ENCODE measurements at regions not wholly inside any gene's neighbourhood (a gene's known extent, or its start where the extent isn't known, plus 50 kb on each side); places are given as distances from the start of the nearest gene placed in this dataset.

DNA sequence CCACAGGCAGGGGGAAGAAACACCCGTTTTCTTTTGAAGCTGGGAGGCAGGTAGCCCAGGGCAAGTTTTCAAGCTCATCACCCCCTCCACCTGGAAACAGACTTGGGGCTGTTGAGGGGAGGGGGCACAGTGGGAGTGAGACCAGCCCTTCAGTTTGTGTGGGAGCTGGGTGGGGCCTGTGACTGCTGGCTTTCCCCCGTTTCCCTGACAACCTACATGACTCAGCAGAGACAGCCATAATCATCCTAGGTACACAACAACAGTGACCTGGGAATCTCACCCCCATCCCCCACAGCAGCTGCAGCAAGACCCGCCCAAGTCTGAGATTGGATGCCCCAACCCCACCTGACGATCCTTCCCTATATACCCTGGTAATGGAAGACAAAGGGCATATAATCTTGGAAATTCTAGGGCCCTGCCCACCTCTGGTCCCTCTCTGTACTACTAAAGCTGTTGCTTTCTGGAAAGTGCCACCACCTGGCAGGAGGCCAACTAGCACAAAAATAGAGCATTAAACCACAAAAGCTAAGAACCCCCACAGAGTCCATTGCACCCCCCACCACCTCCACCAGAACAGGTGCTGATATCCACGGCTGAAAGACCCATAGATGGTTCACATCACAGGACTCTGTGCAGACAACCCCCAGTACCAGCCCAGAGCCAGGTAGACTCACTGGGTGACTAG, 422.2 kb upstream of the SGO1 start:
- Mint-ChIP-seq H3K4me1 (no peaks in the 10 kb centered on the region), H3K9me3 (peaks cover 37 to 82% (median 58%) of the 10 kb centered on the region in 6 donors), H3K36me3 (peaks cover 0 to 17% (median 7%) of the 10 kb centered on the region in 3 donors), H3K4me3 (no peak overlapping the region), H3K27ac (no peak overlapping the region), H3K27me3 (ENCODE audit: low read depth in 3 of 3) (no peaks in the 10 kb centered on the region)
- no peak for DNase-seq

DNA sequence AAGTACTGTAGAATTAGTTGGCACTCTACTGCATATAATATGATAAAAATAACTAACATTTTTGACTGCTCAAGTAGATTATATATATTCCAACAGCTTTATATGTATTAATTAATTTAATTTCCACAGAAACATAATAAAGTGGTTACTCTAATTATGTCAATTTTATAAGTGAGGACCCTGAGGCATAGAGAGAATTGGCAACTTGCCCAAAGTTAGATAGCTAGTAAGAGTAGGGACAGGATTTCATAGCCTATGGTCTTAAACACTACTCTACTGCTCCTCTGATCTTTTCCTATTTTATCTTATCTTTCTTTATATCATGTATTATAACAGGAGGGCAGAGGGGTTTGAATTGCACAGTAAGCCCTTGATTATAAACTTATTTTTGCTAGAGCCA, 418.7 kb upstream of the SGO1 start:
- Mint-ChIP-seq H3K27me3 (ENCODE audit: low read depth in 3 of 3) (no peaks in the 10 kb centered on the region), H3K4me3 (no peak overlapping the region), H3K4me1 (no peaks in the 10 kb centered on the region), H3K27ac (no peak overlapping the region), H3K9me3 (peaks cover 30 to 78% (median 51%) of the 10 kb centered on the region in 6 donors), H3K36me3 (peaks cover 0 to 14% (median 4%) of the 10 kb centered on the region in 3 donors)
- no peak for DNase-seq

DNA sequence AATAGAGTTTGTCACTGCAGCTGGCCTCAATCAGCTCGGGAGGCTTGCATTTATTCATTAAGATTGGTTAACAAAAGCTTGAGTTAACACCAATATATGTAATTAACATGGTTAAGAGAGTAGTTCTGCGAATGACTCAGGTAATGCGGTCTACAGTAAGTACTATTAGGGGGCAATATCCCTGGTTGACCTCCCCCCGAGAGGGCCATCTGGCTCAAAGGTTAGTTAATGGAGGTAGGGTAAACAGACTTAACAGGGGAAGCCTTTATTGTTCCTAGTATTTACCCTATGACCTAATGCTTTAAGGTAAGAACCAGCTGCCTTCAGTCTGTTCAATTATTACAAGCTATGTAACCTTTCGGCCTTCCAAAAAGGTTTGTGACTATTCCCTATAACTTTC, 403.3 kb upstream of the SGO1 start:
- no peak overlapping the region for H3K4me3 Mint-ChIP-seq
- no peaks in the 10 kb centered on the region for H3K4me1 Mint-ChIP-seq
- peaks cover 8 to 67% (median 29%) of the 10 kb centered on the region in 6 donors for H3K9me3 Mint-ChIP-seq
- H3K27ac Mint-ChIP-seq, result no peak overlapping the region
- H3K27me3 Mint-ChIP-seq (ENCODE audit: low read depth in 3 of 3), result peaks cover 0 to 3% (median 0%) of the 10 kb centered on the region in 3 donors
- DNase-seq, result no peak
- peaks cover 0 to 4% (median 0%) of the 10 kb centered on the region in 3 donors for H3K36me3 Mint-ChIP-seq

DNA sequence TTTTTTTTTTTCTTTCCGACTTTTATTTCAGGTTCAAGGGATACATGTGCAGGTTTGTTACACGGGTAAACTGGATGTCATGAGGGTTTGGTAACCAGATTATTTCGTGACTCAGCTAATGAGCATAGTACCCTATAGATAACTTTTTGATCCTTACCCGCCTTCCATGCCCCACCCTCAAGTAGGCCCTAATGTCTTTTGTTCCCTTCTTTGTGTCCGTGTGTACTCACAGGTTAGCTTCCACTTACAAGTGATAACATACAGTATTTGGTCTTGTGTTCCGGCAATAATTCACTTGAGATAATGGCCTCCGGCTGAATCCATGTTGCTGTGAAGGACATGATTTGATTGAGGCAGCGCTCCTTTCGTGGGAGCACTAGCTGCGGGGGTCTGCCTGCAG, 402.8 kb upstream of the SGO1 start:
- H3K4me3 Mint-ChIP-seq, result no peak overlapping the region
- peaks cover 7 to 64% (median 28%) of the 10 kb centered on the region in 6 donors for H3K9me3 Mint-ChIP-seq
- peaks cover 0 to 4% (median 0%) of the 10 kb centered on the region in 3 donors for H3K36me3 Mint-ChIP-seq
- no peak for DNase-seq
- no peaks in the 10 kb centered on the region for H3K4me1 Mint-ChIP-seq
- H3K27ac Mint-ChIP-seq, result no peak overlapping the region
- H3K27me3 Mint-ChIP-seq (ENCODE audit: low read depth in 3 of 3), result peaks cover 0 to 3% (median 0%) of the 10 kb centered on the region in 3 donors

DNA sequence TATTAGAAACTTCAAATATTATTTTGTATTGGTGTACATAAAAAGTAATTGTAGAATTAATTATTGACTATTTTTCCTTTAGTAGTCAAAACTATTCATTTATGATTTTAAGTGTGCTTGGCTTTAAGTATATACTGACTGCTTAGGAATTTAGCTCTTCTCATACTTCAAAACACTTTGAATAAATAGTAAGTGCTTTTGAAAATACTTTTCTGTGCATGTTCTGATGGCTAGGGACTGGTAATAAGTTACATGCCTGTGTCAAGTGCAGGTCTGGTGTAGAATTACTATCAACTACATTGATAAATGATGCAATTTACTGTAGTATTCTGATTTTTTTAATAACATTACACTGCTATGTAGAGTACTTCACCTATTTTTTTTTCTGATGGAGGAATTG, 397.6 kb upstream of the SGO1 start:
- Mint-ChIP-seq H3K27ac (no peak overlapping the region), H3K4me1 (no peaks in the 10 kb centered on the region), H3K4me3 (no peak overlapping the region), H3K36me3 (no peaks in the 10 kb centered on the region), H3K27me3 (ENCODE audit: low read depth in 3 of 3) (no peaks in the 10 kb centered on the region), H3K9me3 (peaks cover 4 to 33% (median 10%) of the 10 kb centered on the region in 6 donors)
- no peak for DNase-seq

DNA sequence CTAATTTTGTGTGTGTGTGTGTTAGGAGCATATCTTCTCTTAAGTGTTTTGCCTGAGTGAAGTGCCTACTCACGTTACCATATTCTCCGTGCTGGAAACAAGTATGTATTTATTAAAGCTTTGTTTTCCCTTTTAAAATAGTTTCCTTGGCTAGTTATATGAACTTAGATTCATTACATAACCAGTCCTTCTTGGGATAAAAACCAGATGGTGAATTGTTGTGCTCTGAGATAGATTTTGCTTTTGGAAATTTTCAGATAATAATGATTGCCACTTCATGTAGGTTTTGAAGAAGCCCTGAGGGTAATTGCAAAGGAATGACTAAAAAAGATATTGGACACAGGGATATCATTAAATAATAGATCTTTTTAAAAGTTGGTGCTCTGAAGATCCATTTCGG, 390.2 kb upstream of the SGO1 start:
- Mint-ChIP-seq H3K36me3 (no peaks in the 10 kb centered on the region), H3K4me3 (no peak overlapping the region), H3K4me1 (no peaks in the 10 kb centered on the region), H3K27me3 (ENCODE audit: low read depth in 3 of 3) (no peaks in the 10 kb centered on the region), H3K27ac (no peak overlapping the region), H3K9me3 (peaks cover 9 to 51% (median 26%) of the 10 kb centered on the region in 6 donors)
- no peak for DNase-seq

DNA sequence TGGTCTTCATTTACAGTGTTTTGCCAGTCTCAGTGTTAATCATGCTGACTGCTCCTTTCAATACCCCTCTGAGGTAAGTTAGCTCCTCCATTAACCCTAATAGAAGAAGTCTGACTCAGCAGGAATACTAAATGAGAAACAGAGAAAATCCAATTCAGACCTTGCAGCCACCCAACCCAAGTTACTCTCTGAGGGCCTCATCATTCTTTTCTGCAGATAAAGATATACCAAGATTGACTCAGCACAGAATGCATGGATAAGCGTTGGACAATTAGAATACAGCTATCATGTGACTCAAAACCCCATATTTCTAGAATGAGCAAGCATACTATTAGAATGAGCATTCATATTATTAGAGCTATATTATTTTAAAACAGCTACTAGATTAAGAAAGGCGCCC, 389.1 kb upstream of the SGO1 start:
- no peaks in the 10 kb centered on the region for H3K27me3 Mint-ChIP-seq (ENCODE audit: low read depth in 3 of 3)
- no peaks in the 10 kb centered on the region for H3K4me1 Mint-ChIP-seq
- H3K27ac Mint-ChIP-seq, result no peak overlapping the region
- DNase-seq, result no peak
- peaks cover 14 to 52% (median 25%) of the 10 kb centered on the region in 6 donors for H3K9me3 Mint-ChIP-seq
- no peaks in the 10 kb centered on the region for H3K36me3 Mint-ChIP-seq
- no peak overlapping the region for H3K4me3 Mint-ChIP-seq

DNA sequence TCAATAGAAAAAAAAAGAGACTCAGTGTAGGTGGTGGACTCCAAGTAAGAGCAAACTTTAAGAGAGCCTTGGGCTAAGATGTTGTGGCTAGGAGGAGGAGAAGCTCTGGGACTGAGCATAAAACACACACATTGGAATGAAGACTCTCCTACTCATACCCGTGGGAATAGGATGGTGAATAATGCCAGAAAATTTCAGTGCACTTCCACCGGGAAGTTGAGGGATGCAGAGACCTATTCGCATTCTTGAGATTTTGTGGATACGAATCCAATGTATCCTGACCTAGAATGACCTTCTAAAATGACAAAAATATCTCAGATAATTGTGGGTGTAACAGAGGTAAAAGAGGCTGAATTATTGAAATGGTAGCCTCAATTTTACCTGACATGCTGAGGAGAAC, 388.7 kb upstream of the SGO1 start:
- Mint-ChIP-seq H3K9me3 (peaks cover 14 to 55% (median 26%) of the 10 kb centered on the region in 6 donors), H3K36me3 (no peaks in the 10 kb centered on the region), H3K27ac (no peak overlapping the region), H3K27me3 (ENCODE audit: low read depth in 3 of 3) (no peaks in the 10 kb centered on the region), H3K4me1 (no peaks in the 10 kb centered on the region), H3K4me3 (no peak overlapping the region)
- no peak for DNase-seq

DNA sequence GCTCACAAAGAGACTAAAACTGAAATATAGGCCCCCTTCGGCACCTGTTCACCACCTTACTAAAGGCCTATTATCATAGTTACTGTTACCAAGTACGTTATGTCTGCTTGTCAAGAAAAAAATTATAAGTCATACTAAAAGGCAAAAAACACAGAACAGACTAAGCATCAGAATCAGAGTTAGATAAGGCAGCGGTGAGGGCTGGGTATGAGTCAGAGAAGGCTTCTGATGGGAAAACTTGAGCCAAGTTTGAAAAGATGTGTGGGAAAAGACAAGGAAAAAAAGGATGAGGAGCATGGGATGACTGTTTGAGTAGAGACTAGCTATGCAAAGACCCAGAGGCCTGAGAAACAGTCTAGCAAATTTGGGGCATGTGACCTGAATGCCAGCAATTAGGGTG, 387.2 kb upstream of the SGO1 start:
- no peaks in the 10 kb centered on the region for H3K27me3 Mint-ChIP-seq (ENCODE audit: low read depth in 3 of 3)
- no peak overlapping the region for H3K4me3 Mint-ChIP-seq
- no peak for DNase-seq
- no peaks in the 10 kb centered on the region for H3K4me1 Mint-ChIP-seq
- no peak overlapping the region for H3K27ac Mint-ChIP-seq
- H3K9me3 Mint-ChIP-seq, result peaks cover 13 to 57% (median 29%) of the 10 kb centered on the region in 6 donors
- no peaks in the 10 kb centered on the region for H3K36me3 Mint-ChIP-seq

DNA sequence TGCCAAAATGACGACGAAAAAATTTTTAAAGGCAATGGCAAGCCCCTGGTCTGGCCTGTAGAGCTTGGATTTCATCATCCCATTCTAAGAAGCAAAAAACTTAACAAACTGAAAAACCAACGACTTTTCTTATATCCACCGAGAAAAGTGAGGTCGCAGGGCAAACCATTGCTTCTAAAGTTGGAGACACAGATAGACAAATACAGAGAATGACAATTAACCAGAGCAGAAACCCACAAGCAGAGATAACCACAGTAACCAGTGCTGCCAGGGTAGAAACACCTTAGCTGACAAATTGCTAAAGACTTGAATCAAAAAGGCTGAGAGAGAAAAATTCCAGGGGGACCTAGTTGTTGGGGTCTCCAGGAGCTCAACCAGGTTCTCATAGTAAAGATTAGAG, 386.5 kb upstream of the SGO1 start:
- Mint-ChIP-seq H3K4me1 (no peaks in the 10 kb centered on the region), H3K4me3 (no peak overlapping the region), H3K36me3 (no peaks in the 10 kb centered on the region), H3K9me3 (peaks cover 15 to 60% (median 27%) of the 10 kb centered on the region in 6 donors), H3K27me3 (ENCODE audit: low read depth in 3 of 3) (no peaks in the 10 kb centered on the region), H3K27ac (no peak overlapping the region)
- no peak for DNase-seq

DNA sequence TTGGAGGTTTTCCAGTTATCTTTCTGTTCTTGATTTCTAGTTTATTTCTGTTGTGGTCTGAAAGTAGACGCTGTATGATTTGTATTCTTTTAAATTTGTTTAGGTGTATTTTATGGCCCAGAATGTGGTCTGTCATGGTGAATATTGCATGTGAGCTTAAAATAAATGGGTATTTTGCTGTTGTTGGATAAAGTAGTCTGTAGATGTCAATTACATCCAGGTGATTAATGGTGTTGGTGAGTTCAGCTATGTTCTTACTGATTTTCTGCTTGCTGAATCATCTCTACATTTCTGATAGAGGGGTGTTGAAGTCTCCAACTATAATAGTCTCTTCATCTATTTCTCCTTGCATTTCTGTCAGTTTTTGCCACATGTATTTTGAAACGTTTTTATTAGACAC, 383.3 kb upstream of the SGO1 start:
- Mint-ChIP-seq H3K9me3 (peaks cover 15 to 62% (median 23%) of the 10 kb centered on the region in 6 donors), H3K4me3 (no peak overlapping the region), H3K36me3 (no peaks in the 10 kb centered on the region), H3K4me1 (no peaks in the 10 kb centered on the region), H3K27ac (no peak overlapping the region), H3K27me3 (ENCODE audit: low read depth in 3 of 3) (no peaks in the 10 kb centered on the region)
- no peak for DNase-seq

DNA sequence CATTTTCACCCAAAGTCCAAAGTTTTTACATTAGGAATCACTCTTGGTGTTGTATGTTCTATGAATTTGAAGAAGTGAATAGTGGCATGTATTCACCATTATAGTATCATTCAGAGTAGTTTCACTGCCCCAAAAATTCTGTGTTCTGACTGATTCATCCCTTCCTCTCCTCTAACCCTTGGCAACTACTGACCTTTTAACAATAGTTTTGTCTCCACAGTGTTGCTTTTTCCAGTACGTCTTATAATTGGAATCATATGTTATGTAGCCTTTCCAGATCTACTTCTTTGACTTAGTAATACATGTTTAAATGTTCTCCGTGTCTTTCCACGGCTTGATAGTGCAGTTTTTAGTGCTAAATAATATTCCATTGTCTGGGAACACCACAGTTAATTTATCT, 379.0 kb upstream of the SGO1 start:
- no peak for DNase-seq
- peaks cover 0 to 3% (median 0%) of the 10 kb centered on the region in 3 donors for H3K27me3 Mint-ChIP-seq (ENCODE audit: low read depth in 3 of 3)
- H3K4me3 Mint-ChIP-seq, result no peak overlapping the region
- H3K36me3 Mint-ChIP-seq, result no peaks in the 10 kb centered on the region
- no peaks in the 10 kb centered on the region for H3K4me1 Mint-ChIP-seq
- peaks cover 10 to 48% (median 21%) of the 10 kb centered on the region in 6 donors for H3K9me3 Mint-ChIP-seq
- H3K27ac Mint-ChIP-seq, result no peak overlapping the region

DNA sequence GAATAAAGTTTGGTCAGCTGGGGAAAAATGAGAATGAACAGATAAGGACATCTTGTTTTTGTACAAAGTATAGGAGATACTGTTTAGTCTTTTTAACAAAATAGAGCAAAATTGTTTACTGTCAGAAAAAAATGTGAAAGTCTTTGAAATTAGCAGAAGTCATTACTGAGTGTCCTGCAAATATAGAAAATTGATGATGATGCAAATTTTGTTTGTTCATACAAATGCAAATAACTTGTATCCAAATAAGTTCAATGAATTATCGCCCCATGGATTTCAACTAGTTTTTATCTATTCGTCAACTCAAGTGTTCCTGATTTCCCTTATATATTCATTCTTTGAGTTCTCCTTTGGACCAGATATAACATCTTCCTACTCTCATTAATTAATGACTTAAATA, 378.0 kb upstream of the SGO1 start:
- H3K4me3 Mint-ChIP-seq, result no peak overlapping the region
- no peaks in the 10 kb centered on the region for H3K4me1 Mint-ChIP-seq
- peaks cover 0 to 3% (median 0%) of the 10 kb centered on the region in 3 donors for H3K27me3 Mint-ChIP-seq (ENCODE audit: low read depth in 3 of 3)
- no peak overlapping the region for H3K27ac Mint-ChIP-seq
- peaks cover 2 to 45% (median 14%) of the 10 kb centered on the region in 6 donors for H3K9me3 Mint-ChIP-seq
- DNase-seq, result no peak
- H3K36me3 Mint-ChIP-seq, result no peaks in the 10 kb centered on the region

DNA sequence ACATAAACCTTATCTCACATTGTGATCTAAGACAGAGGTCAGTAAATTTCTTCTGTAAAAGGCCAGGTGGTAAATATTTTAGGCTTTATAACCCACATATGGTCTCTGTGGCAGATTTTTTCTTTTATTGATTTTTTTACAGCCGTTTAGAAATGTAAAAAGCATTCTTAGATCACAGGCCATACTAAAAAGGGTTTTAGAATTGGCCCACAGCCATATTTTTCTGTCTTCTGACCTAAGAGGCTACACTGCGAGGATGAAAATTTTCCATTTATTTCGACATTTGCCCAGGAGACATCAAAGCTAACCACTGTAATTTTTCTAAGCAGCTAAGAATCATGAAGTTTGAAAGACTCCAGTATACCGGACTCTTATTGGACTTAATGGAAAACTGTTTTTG, 377.2 kb upstream of the SGO1 start:
- H3K27ac Mint-ChIP-seq, result no peak overlapping the region
- DNase-seq, result no peak
- H3K36me3 Mint-ChIP-seq, result no peaks in the 10 kb centered on the region
- peaks cover 0 to 3% (median 0%) of the 10 kb centered on the region in 3 donors for H3K27me3 Mint-ChIP-seq (ENCODE audit: low read depth in 3 of 3)
- peaks cover 2 to 48% (median 14%) of the 10 kb centered on the region in 6 donors for H3K9me3 Mint-ChIP-seq
- no peak overlapping the region for H3K4me3 Mint-ChIP-seq
- H3K4me1 Mint-ChIP-seq, result no peaks in the 10 kb centered on the region

DNA sequence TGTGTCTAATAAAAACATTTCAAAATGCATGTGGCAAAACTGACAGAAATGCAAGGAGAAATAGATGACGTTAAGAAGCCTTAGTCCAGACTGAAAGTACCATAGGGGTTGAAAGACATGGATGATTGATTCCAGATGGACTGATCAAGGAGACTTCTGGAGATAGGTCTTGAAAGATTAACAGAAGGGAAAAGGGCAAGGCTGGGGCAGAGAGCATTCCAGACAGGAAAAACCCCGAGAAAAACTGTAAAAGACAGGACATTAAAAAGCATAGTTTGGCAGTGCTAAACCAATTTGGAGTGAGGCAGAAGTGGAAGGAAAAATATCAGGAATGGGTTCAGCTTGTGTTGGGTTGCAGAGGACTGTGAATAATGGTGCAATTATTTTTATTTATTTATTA, 375.2 kb upstream of the SGO1 start:
- Mint-ChIP-seq H3K27me3 (ENCODE audit: low read depth in 3 of 3) (peaks cover 0 to 3% (median 0%) of the 10 kb centered on the region in 3 donors), H3K4me1 (no peaks in the 10 kb centered on the region), H3K4me3 (no peak overlapping the region), H3K27ac (no peak overlapping the region), H3K9me3 (peaks cover 0 to 48% (median 14%) of the 10 kb centered on the region in 6 donors), H3K36me3 (no peaks in the 10 kb centered on the region)
- no peak for DNase-seq
